ENCODE measurements at regions not wholly inside any gene's neighbourhood (a gene's known extent, or its start where the extent isn't known, plus 50 kb on each side); places are given as distances from the start of the nearest gene placed in this dataset.

DNA sequence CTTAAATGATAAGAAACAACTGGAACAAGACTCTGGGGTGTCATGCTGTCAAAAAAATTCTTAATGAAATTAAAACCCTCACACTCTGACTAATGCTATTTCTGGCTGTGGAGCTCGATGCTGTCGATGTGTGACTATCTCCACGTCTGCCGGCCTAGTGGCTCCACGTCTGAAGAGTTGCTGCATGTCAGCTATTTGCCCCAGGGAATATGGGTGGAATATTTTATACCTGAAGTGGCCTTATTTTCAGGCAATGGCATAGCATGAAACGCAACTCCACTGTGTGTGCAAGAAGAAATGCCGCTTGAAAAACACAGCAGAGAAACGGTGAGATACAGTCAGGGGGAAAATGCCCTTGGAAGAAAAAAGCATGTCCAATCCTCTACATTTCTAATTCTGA, 50.9 kb upstream of the MGMT start:
- TF ChIP-seq POLR2A (IDR thresholded peaks at IDR 0.05; ENCODE audit: low read length), result no peak
- no peak for TF ChIP-seq GATA1 (IDR thresholded peaks at IDR 0.05; ENCODE audit: low read depth, low read length)
- DNase-seq, result no peak

DNA sequence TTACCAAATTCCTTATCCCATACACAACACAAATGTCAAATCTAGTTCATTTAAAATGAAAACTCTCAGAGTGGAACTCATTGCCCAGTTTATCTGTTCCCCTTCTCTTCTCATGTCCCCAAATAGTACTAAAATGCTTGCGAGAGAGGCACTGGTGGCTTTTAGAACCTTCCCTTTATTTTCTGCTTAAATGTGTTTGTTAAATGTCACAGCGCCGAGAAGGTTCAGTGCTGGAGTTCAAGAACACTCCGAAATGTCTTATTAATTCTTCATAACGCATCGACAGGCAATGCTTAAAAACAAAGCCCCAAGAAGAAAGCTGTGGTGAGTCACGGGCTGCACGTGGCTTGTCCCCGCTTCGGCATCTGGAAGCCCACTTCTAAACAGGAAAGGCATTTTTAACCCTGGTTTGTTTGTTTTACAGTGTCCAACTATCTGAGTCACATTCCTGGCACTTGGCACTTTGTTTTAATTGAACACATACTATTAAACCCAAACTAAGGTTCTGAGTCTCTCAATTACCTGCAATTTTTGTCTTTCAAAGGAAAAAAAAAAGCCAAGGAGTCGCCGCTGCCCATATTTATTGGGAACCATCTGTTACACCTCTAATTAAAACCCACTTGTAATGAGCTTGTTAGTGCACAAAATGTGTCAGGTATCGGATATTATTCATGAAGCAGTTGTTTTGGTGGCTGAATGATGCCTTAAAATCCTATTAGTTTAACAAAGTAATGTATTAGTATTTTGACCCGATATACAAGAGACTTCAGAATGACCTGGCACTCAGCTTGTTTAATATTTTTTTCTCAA, 49.9 kb upstream of the MGMT start:
- no peak for TF ChIP-seq POLR2A (IDR thresholded peaks at IDR 0.05; ENCODE audit: low read length)
- no peak for TF ChIP-seq GATA1 (IDR thresholded peaks at IDR 0.05; ENCODE audit: low read depth, low read length)
- DNase-seq, result no peak

Data from erythroblast (primary cell).